ENCODE measurements at regions not wholly inside any gene's neighbourhood (a gene's known extent, or its start where the extent isn't known, plus 50 kb on each side); places are given as distances from the start of the nearest gene placed in this dataset.

DNA sequence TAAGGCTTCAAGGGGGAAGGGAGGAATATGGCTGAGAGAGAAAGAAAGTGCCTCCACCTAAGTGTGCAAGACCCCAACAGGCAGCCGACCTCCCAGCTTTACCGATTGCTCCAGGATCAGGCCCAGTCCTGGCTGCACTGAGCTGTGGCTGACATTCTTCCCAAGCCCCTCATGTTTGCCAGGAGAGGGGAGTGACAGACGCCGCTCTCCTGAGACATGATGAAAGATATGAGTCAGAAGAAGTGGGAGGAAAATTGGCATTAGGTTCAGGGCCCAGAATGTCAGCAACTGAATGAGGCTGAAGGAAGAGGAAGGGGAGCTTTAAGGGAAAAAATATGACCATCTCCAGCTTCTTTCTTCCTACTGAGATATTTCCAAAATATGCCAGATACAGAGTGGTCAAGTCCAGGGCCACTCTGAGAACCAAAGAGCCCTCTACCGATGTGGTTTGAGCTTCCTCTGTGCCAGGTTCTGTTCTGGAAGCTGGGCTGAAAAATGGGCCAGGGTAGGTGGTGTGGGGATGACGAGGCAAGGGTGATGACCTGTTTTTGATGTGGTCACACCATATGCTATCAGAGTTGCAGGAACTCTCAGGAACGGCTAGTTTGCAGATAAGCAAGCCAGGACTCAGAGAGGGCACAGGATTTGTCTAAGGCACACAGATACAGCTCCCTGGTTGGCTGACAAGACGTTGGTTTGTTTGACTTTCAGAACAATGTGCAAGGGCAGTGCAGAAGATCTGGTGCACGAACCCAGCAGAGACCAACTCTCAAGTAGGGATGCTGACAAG lies 176.7 kb downstream of the SOX9 start:
- no peak for DNase-seq (ENCODE audit: low read depth in 2 of 2, low spot score in 1 of 2)

DNA sequence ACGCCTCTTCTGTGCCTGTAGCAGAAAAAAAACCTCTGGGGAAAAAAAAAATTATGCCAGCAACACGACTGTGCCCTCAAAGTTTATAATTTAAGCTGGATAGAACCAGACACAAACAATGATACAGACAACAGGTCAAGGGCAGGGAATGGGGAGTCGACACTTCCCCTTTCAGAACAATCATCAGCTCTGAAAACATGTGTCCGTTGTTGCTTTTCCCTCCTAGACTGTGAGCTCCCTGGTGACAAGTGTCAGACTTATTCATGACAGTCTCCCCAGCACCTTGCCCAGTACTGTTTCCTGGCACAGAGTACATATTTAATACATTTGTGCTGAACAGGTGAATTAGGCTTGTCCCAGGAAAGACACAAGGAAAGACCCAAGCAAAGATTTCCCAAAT lies 178.3 kb downstream of the SOX9 start:
- no peak for DNase-seq (ENCODE audit: low read depth in 2 of 2, low spot score in 1 of 2)

DNA sequence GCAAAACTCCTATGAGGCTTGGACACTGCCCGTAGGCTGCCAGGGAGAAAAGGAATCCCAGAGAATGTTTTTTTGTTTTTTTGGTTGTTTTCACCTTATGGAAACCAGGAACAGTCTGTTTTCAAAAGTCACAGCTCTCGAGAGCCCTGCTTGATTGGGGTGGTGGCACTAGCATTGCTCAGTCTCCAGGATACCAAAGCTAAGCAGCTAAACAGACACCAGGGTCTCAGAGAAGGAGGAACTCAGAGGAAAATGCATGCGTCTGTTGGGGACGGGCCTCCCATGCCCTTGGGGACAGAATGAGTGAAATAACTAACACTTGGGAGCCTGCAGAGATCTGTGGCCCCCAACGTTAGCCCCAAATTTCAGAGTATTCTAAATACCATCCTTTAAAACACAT lies 178.8 kb downstream of the SOX9 start:
- no peak for DNase-seq (ENCODE audit: low read depth in 2 of 2, low spot score in 1 of 2)

DNA sequence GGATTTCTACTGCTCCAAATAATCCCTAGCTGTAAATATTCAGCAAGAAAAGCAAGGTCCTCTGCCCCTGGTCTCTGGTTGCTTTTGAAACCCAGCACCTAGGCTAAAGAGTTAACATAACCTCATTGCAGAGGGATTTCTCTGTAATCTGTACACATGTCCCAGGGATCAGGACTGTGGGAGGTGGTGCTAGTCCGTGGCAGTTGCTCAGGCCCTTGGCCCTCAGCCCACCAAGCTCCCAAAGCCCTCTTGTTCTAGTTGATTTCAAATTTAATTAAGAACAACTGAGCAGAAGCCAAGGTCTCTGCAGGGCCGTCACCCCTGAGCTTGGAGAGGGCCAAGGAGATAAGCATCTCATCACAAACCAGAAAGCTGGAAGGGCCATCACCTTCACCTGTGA lies 181.1 kb downstream of the SOX9 start:
- no peak for DNase-seq (ENCODE audit: low read depth in 2 of 2, low spot score in 1 of 2)

DNA sequence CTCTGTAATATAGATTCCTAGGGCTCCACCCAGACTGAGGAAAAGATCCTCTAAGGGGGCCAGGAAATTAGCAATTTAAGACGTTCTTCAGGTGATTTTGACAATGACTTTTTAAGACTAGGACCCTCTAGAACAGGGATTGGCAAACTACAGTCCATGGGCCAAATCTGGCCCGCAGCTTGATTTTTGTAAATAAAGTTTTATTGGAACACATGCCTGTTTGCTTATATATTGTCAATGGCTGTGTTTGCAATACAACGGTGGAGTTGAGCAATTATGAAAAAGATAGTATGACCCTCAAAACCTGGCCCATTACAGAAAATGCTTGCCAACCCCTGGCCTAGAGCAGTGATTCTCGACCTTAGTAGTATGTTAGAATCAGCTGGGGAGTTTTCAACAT lies 181.9 kb downstream of the SOX9 start:
- no peak for DNase-seq (ENCODE audit: low read depth in 2 of 2, low spot score in 1 of 2)

DNA sequence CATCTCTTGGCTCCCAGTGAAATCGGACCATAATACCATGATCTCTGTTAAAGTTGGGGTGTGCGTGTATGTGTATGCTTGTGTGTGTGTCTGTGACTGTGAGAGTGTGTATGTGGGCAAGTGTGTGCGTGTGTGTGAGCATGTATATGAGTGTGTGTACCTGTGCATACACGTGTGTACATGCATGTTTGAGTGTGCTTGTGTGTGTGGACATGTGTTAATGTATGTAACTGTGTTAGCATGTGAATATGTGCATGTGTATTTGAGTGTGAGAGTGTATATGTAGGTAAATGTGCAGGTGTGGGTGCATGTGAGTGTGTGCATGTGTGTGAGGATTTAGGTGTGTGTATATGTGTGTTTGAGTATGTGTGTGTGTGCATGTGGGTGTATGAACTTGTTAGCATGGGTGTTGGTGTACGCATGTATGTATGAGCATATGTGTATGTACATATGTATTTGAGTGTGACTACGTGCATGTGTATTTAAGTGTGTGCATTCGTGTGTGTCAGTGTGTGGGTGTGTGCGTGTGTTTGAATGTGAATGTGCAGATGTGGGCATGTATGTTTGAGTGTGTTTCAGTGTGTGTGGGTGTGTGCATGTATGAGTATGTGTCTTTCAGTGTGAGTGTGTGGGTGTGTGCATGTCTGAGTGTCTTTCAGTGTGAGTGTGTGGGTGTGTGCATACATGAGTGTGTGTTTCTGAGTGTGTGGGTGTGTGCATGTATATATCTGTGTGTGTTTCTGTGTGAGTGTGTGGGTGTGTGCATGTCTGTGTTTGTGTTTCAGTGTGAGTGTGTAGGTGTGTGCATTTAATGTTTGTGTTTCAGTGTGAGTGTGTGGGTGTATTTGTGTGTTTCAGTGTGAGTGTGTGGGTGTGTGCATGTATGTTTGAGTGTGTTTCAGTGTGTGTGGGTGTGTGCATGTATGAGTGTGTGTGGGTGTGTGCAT lies 183.2 kb downstream of the SOX9 start:
- no peak for DNase-seq (ENCODE audit: low read depth in 2 of 2, low spot score in 1 of 2)

DNA sequence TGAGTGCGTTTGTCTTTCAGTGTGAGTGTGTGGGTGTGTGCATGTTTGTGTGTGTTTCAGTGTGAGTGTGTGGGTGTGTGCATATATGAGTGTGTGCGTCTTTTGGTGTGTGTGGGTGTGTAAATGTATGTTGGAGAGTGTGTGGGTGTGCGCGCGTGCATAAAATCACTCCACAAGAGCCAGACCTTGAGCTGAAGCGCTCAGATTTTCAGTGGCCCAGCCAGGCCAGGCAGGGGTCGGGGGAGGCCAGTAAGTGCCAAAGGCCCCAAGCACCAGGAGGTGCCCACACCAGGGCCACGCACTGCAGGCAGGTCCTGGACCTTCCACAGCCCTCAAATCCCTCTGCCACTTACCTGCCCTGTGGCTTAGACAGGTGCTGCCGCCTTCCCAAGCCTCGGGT lies 184.0 kb downstream of the SOX9 start:
- DNase-seq (ENCODE audit: low read depth in 2 of 2, low spot score in 1 of 2) = no peak

DNA sequence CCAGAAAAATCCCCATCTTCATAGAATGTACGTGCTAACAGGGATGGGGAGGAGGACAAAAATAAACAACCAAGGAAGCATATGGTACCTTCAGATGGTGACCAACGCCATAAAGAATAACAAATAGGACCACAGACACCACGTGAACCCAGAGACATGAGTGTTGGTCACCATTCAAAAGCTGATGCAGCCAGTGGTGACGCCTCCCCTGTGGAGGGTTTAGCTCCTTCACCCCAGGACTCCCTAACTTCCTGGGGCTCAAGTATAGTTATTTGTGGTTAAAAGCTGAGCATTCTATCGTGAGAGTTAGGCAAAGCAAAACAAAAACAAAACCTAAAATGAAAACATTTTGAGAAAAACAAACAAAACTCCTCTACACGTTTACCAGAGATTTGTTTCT lies 184.7 kb downstream of the SOX9 start:
- no peak for DNase-seq (ENCODE audit: low read depth in 2 of 2, low spot score in 1 of 2)

DNA sequence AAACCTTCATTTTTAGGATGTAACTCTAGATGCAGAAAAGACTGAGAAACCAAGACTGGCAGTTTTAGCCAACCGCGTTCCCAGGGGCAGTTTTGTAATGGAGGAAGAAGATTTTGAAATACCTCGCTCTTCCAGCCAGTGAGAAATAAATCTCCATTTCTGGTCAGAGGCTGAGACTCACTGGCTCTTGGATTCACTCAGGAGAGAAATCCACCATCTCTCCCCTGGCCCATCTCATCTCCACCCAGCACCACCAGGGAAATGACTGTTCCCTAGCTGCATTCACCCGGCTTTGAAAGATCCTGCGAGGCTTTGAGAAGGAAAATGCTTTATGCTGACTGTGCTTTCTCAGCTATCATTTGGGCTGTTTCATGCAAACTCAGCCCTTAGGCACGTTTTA lies 185.2 kb downstream of the SOX9 start:
- DNase-seq (ENCODE audit: low read depth in 2 of 2, low spot score in 1 of 2) = no peak

DNA sequence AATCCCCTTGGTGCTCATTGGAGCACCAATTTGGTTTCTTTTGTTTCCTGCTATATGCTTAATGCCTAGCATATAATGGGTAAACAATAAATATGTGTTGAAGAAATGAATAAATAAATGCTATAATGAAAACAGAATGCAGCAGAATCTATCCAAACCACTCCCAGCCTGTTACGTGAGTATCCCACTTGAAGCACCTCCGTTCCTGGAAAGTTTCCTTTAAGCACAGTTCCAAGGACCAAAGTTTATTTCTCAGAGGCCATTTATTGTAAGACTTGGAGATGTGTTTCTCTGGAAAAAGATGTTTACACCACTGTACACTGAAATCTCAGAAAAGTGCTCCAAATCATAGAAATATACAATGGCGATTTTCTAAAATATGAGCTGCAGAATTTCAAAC lies 187.0 kb downstream of the SOX9 start:
- no peak for DNase-seq (ENCODE audit: low read depth in 2 of 2, low spot score in 1 of 2)

DNA sequence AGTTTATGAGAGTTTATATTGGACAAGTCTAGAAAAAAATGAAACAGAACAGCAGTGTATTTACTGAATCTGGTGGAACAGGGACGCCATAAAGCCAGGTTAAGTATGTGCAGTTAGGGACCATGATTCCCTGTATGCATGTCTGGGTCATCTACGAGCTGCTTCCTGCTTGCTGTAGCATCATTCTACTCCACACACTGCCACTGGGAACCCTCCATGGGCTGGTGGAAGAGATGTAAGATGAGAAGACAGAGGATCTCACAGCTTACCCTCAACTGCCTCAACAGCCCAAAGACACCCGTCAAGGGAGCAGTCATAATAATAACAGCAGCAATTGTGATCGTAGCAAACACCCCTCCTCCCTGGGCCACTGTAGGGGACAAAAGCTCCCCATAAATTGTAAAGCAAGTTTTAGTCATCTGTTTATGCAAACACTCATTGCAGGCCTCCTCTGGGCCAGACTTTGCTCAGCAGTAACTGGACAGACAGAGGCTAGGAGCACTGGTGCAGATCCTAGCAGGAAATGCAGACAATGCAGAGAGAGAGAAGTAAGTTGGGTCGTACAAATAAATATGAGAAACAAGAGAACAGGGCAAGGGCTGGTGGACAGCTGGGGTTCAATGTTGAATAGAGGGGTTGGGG lies 188.0 kb downstream of the SOX9 start:
- DNase-seq (ENCODE audit: low read depth in 2 of 2, low spot score in 1 of 2) = no peak

DNA sequence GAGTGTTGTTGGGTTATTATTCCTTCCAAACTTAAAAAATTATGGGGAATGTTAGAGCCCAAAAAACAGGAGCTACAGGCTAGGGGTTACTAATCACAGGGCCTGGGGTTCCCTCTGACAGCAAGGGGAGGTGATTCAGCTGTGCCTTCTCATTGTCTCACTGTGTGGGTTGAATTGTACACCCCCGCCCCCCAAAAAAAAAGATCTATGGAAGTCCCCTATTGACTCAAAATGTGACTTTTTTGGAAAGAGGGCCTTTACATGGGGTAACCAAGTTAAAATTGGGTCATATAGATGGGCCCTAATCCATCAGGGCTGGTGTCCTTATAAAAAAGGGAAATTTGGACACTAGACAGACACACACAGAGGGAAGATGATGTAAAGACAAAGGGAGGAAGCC lies 190.2 kb downstream of the SOX9 start:
- no peak for DNase-seq (ENCODE audit: low read depth in 2 of 2, low spot score in 1 of 2)

DNA sequence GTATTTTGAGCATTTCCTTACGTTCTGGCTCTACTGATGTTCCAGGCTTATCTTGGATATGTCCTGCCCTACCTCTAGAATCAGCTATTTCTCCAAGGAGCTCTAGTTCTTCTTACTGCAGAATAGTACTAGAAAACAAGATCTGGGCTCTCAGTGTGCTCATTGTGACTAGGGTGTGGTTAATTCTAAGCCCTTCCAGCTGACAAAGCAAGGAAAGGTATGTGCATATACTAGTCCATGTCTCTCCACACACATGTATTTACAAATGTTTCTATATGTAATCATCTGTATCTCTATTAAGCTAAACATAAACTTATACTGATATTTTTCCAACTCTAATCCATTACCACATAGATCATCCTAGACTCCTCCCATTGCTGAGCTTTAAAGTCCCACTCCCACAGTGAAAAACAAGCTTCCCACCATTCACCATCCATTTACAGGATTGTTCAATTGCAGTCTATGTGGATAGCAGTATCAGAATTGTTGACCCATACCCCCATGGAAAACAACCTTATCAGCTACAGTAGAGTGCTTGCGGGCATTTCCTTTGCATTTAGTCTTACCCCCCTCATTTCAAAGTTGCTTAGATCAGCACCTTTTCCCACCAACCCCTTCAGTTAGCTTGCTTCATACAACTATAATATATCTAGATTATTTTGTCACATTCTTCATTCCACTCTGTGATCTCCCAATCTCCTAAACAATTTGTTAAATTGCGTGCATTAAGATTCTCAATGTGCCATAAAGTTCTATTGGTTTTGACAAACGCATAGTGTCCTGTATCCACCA lies 194.5 kb downstream of the SOX9 start:
- no peak for DNase-seq (ENCODE audit: low read depth in 2 of 2, low spot score in 1 of 2)

DNA sequence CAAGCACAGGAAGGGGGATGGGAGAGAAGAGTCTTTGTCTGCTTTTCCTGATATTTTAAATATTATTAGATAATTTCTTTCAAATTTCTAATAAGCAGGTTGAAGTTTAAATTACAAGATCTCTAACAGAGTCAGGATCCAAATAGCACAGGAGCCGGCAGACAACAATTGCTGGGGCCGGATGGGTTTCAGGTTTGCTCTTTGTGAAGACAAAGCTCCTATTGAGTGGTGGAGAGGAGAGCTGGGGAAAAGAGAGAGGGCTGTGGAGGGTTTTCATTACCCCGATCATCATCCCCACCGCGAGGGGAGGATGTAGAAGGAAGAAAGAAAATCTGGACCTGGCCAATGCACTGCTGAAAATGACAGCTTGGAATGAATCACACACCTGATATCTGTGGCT lies 197.3 kb downstream of the SOX9 start:
- DNase-seq (ENCODE audit: low read depth in 2 of 2, low spot score in 1 of 2) = no peak

DNA sequence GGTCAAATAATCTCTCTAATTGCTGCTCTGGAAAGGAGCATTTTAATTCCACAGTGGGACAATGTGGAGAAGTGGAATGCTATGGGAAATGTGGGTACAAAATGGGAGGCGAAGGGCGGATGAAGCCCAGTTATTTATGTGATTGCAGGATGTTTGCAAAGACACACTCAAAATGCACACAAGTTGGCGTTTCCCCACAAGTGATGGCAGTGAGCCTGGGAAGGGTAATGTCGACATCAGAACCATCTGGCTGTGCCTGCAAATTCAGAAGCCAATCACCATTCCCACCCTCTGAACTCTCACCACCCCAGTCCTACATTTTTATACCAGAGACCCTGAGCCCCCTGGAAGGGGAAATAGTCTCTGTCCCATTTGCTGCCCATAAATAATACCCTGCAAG lies 201.1 kb downstream of the SOX9 start:
- no peak for DNase-seq (ENCODE audit: low read depth in 2 of 2, low spot score in 1 of 2)

DNA sequence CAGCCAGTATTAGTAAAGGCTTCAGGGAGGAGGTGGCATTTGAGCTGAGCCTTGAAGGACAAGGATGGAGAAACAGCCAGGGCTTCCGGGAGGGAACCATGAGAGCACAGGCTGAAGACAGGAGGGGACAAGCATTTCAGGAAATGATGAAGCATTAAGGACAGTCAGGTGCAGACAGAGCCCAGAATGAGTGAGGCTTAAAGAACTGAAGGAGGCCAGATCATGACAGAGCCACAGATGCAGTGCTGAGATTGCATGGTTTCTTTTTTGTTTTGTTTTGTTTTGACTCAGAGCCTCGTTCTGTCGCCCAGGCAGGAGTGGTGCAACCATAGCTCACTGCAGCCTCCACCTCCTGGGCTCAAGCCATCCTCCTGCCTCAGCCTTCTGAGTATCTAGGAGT lies 211.5 kb downstream of the SOX9 start:
- no peak for DNase-seq (ENCODE audit: low read depth in 2 of 2, low spot score in 1 of 2)

DNA sequence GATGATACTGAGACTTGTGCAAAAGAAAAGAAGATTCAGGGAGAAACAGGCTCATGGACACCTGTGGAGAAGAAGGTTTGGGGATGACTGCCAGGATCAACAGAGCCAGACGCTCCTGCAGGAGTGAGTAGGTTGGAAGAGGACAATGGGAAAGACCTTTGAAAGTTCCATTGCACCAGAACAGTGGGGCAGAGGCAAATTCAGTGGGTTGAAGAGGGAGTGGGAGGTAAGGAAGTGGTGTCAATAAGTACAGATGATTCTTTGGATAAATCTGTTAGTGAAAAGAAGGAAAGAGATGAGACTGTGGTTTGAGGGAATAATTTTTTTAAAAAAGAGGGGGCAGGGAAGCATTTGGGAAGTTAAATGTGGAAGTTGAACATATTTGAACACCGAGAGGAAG lies 212.8 kb downstream of the SOX9 start:
- DNase-seq (ENCODE audit: low read depth in 2 of 2, low spot score in 1 of 2) = no peak

DNA sequence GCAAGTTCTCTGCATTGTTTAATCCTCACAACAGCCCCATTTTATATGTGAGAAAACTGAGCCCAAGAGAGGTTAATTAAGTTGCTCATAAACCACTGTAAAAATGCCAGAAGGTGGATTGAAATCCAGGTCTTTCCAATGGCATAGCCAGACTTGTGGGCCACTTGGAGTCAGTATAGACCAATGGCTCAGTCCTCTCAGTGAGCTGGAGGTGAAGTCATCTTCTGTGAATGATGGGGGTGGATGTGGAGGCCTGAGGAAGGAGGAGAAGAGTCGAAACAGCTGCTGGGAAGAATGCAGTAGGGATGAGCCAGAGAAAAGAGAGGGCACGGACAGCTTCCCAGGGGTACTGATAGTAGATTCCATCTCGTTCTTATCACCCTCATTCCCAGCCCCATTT lies 213.4 kb downstream of the SOX9 start:
- no peak for DNase-seq (ENCODE audit: low read depth in 2 of 2, low spot score in 1 of 2)

DNA sequence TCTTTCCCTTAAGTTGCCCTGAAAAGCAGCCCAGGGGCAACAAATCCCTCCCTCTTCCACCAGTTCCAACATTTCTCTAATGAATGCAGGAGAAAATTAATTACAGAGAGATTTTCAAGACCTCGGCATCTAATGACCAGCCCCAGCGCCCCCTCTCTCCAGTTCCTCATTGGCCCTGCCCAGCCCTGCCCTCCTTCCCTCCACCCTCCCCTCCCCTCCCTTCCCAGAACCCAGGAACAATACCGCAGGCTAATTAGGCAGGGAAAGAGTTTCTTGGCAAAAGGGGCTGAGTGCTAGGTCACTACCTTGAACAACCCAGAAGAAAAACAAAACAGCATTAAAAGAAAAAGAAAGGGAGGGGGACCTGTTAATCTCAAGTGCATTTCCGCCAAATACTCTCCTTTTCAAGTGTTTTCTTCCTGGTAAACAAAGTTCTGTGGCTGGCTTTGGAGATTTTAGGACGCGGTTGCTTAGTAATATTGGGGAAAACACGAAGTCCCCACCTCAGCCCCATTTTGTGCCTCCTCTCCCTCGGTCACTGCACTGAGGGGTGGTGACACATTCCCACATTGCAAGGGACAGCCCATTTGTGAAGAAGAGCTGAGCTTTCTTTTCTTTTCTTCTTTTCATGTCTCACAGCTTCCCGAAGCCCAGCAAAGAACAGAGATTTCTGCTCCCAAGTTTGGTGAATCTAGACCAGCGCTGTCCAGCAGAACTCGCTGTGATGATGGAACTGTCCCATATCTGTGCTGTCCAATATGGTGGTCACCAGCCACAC lies 215.4 kb downstream of the SOX9 start:
- no peak for DNase-seq (ENCODE audit: low read depth in 2 of 2, low spot score in 1 of 2)

DNA sequence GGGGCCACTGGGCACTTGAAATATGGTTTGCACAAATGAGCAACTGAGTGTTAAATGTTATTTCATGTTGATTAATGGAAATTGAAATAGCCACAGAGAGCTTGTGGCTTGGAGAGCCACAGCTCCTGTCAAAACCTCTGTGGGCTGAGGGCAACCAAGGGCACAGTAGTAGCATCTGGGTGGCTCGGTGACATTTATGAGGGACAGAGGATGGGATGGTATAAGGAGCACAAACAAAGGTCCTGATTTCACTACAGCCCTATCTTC lies 215.9 kb downstream of the SOX9 start:
- DNase-seq (ENCODE audit: low read depth in 2 of 2, low spot score in 1 of 2) = no peak

DNA sequence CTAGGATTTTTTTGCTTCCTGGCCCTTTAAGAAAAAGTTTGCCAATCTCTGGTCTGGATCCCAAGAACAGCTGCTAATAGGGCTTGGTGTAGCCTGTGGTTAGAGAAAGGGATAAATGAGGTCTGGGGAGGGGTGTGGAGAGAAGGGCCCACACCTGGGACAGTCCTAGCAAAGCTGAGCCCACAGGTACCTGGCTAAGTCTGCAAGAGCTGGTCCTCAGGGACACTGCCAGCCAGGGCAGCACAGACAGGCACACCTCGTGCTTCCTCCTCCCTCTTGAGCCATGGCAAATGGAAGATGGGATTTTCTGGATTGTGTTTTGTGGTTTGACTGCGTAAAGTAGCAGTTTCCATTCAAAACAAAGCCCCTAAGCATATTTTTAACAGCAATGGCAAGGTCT lies 217.5 kb downstream of the SOX9 start:
- no peak for DNase-seq (ENCODE audit: low read depth in 2 of 2, low spot score in 1 of 2)
